Neuron (in vitro differentiated cells): ENCODE measurements at regions not wholly inside any gene's neighbourhood (a gene's known extent, or its start where the extent isn't known, plus 50 kb on each side); places are given as distances from the start of the nearest gene placed in this dataset.

Experiments
- H2AFZ ChIP-seq: one replicate; pipeline ENCODE4 v1.6.1; 2013; ENCODE audit warnings: low read depth, mild to moderate bottlenecking, inconsistent platforms, low read length, moderate library complexity
- H3K27me3 ChIP-seq: one replicate; pipeline ENCODE4 v1.6.1; 2013; ENCODE audit warnings: low read length; ENCODE audit not compliant: insufficient read depth
- H3K36me3 ChIP-seq: one replicate; pipeline ENCODE4 v1.6.1; 2013; ENCODE audit warnings: low read length; ENCODE audit not compliant: insufficient read depth
- H3K4me1 ChIP-seq: one replicate; pipeline ENCODE4 v1.6.1; 2013; ENCODE audit warnings: low read length; ENCODE audit not compliant: insufficient read depth
- H3K4me3 ChIP-seq: 2 replicates; pipeline ENCODE4 v1.5.1; 2013; ENCODE audit warnings: mild to moderate bottlenecking, low read length, moderate library complexity
- H3K9me3 ChIP-seq: one replicate; pipeline ENCODE4 v1.6.1; 2013; ENCODE audit warnings: low read length

DNA sequence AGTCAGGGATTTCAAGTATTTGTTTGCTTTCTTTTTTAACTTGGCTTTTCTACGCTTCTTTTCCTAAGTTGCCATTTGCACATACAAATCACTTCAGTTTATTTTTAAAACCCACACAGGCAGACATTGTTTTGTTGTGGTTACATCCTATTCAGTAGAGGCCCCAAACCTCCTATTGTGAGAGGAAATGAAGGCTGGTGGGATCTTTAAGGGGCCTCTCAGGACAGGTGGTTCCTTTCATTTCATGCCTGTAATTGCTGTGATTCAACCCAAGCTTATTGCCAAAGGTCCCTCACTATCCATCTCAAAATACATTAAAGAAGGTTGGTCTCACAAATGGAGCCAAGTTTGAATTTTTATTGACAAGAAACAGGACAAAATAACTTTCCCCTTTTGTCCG, 257.1 kb downstream of the ADAMTS20 start:
- Histone ChIP-seq H3K4me3 (no peak overlapping the region), H3K36me3 (no peaks in the 10 kb centered on the region), H2AFZ (peak overlapping the region; percentile 22), H3K9me3 (no peaks in the 10 kb centered on the region), H3K27me3 (no peaks in the 10 kb centered on the region), H3K4me1 (no peaks in the 10 kb centered on the region)

GRCh38 chr12:43294147-43294546, 257.9 kb downstream of the ADAMTS20 start:
- no peak overlapping the region for H2AFZ ChIP-seq
- no peaks in the 10 kb centered on the region for H3K9me3 ChIP-seq
- no peaks in the 10 kb centered on the region for H3K27me3 ChIP-seq
- no peak overlapping the region for H3K4me3 ChIP-seq
- no peaks in the 10 kb centered on the region for H3K36me3 ChIP-seq
- no peaks in the 10 kb centered on the region for H3K4me1 ChIP-seq

DNA sequence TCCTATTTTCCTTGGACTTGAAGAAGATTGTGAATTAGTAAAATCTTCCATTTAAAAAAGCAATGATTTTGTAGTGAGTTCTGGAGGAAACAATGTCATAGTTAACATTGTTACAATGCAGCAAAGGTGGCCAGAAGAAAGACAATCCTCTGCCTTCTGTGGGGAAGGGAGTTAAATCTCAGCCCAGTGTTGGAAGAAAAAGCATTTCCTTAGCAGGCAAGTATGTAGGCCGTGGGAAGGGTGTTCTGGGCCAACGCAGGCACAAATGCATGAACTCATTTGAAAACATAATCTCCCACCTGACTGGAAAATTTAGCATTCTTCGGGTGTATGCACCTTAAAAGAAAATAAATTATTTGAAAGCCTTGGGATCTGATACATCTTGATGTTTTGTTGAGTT, 258.6 kb downstream of the ADAMTS20 start:
- Histone ChIP-seq H3K36me3 (no peaks in the 10 kb centered on the region), H3K9me3 (no peaks in the 10 kb centered on the region), H3K4me3 (no peak overlapping the region), H3K27me3 (no peaks in the 10 kb centered on the region), H3K4me1 (no peaks in the 10 kb centered on the region), H2AFZ (no peak overlapping the region)

GRCh38 chr12:43292699-43293098, 259.3 kb downstream of the ADAMTS20 start:
- Histone ChIP-seq H3K27me3 (no peaks in the 10 kb centered on the region), H3K4me1 (no peaks in the 10 kb centered on the region), H3K9me3 (no peaks in the 10 kb centered on the region), H2AFZ (no peak overlapping the region), H3K4me3 (no peak overlapping the region), H3K36me3 (no peaks in the 10 kb centered on the region)

GRCh38 chr12:43291516-43291915, 260.5 kb downstream of the ADAMTS20 start:
- H3K4me1 ChIP-seq = no peaks in the 10 kb centered on the region
- no peak overlapping the region for H2AFZ ChIP-seq
- no peaks in the 10 kb centered on the region for H3K36me3 ChIP-seq
- H3K27me3 ChIP-seq = no peaks in the 10 kb centered on the region
- H3K4me3 ChIP-seq = no peak overlapping the region
- no peaks in the 10 kb centered on the region for H3K9me3 ChIP-seq

GRCh38 chr12:43290836-43291235, 261.2 kb downstream of the ADAMTS20 start:
- Histone ChIP-seq H3K4me3 (no peak overlapping the region), H3K27me3 (no peaks in the 10 kb centered on the region), H3K36me3 (no peaks in the 10 kb centered on the region), H3K9me3 (no peaks in the 10 kb centered on the region), H3K4me1 (no peaks in the 10 kb centered on the region), H2AFZ (no peak overlapping the region)

- Histone ChIP-seq H3K36me3 (no peaks in the 10 kb centered on the region), H3K9me3 (no peaks in the 10 kb centered on the region), H2AFZ (no peak overlapping the region), H3K4me1 (no peaks in the 10 kb centered on the region), H3K4me3 (no peak overlapping the region), H3K27me3 (no peaks in the 10 kb centered on the region)
Measured at GRCh38 chr12:43289426-43289801, 262.6 kb downstream of the ADAMTS20 start.

DNA sequence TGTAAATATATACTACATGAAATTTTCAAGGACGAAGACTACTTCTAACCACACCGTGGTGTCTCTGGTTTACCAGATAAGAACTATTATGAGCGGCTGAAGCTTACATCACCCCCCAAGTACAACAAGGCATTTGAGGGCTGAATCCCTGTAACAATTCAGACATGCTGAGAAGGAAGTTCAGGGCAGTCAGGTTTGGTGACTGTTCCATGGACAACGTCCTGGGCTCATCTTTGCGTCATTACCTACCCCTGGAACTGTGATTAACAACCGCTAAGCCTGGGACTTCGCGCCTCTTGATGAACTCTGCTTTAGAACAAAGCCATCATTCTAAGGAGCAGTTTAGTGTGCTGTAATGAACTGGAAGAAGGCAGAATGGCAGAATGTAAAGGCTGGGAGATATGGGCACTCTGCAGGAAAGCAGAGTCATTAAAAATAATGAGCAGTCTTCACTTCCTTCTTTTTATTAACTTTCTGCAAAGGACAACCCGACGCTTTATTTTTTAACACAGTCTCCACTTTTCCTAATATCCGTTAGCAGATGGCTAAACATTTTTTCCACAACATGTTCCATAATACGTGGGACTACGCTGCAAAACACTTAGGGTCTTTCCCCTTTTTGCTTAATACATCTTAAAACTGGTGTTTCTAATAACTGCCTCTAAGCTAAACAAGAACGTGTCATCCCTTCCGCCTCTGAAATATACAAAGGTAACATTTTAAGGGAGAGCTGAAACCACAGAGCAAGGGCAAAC, 263.2 kb downstream of the ADAMTS20 start:
- Histone ChIP-seq H3K4me3 (no peak overlapping the region), H3K27me3 (no peaks in the 10 kb centered on the region), H3K36me3 (no peaks in the 10 kb centered on the region), H2AFZ (no peak overlapping the region), H3K9me3 (no peaks in the 10 kb centered on the region), H3K4me1 (no peaks in the 10 kb centered on the region)

DNA sequence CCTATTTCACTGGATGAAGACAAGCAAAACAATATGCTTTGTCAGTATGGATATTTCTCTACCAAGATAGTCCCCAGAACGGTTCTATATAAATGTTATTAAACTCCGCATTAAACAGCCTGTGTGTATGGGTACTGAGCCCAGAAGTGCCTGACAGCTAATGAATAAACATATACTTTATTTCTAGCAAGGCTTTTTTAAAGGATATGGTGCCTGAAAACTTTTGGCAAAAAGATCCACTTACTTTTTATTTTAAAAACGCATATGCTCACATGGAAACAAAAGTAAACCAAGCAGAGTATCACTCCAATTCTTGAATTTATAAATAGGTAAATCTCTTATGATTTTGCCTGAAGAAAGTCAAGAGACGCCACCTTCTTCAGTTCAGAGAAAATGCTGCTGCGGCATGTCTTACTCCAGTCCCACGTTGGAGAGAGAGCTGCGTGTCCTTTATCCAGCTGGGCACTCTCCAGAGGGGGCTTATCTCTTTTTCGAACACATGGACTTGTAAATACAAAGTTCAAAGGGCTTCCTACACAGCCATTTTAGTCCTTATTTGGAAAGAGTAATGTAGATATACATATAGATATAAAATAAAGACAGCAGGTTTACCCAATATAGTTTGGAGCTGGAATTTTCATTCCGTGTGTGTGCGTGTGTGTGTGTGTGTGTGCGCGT, 264.2 kb downstream of the ADAMTS20 start:
- Histone ChIP-seq H3K27me3 (no peaks in the 10 kb centered on the region), H2AFZ (no peak overlapping the region), H3K4me1 (no peaks in the 10 kb centered on the region), H3K36me3 (no peaks in the 10 kb centered on the region), H3K9me3 (no peaks in the 10 kb centered on the region), H3K4me3 (no peak overlapping the region)

GRCh38 chr12:43286986-43287385, 265.0 kb downstream of the ADAMTS20 start:
- Histone ChIP-seq H3K4me3 (no peak overlapping the region), H3K36me3 (no peaks in the 10 kb centered on the region), H2AFZ (no peak overlapping the region), H3K27me3 (no peaks in the 10 kb centered on the region), H3K4me1 (no peaks in the 10 kb centered on the region), H3K9me3 (no peaks in the 10 kb centered on the region)

DNA sequence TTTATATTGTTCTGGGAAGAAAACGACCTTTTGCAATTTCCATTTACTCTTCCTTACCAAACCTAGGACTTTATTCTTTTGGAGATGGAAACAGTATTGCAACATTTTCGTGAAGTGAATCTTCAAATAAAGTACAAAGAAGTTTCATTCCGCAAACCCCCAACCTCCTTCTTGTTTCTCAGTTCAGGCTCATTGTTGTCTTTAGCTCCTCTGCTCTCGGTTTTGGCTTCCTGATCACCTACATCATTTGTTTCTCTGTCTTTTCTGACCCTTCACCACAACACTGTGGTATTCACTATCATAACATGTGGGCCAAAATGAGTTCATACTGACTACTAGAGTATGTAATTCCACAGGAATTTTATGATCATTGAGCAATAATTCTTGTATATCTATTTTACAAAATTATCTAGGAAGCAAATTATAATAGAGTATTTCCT, 266.8 kb downstream of the ADAMTS20 start:
- Histone ChIP-seq H3K4me3 (no peak overlapping the region), H3K4me1 (no peaks in the 10 kb centered on the region), H2AFZ (no peak overlapping the region), H3K9me3 (no peaks in the 10 kb centered on the region), H3K27me3 (no peaks in the 10 kb centered on the region), H3K36me3 (no peaks in the 10 kb centered on the region)

DNA sequence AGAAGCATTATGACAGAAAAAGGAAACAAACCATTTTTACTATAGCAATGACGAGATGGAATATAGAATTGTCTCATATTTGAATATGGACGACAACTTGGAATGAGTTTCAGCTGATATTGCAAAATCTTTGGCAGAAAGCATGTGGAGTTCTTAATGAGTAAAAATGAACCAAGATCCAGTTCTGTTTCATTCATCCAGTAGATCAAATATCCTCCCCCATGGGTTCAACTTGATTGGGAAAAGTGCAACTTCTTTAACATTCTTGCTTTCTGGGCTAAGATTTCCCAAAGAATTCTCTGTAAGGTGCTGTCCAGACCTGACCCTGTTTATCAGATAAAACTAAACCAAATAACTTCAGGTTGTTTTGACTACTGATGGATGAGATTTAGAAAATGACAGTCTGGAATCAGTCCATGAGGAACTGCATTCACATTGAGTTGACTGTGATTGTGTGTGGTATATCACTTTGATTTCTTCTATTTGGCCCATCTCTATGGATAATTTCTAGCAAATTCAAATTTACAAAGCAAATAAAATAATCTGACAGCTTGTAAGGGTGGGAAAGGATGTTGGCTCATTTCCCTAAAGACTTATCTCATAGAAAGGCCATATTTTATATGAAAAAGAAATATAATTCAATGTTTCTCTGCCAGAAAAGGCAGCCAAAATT, 267.4 kb downstream of the ADAMTS20 start:
- Histone ChIP-seq H3K36me3 (no peaks in the 10 kb centered on the region), H3K4me1 (no peaks in the 10 kb centered on the region), H2AFZ (no peak overlapping the region)

GRCh38 chr12:43283206-43283605, 268.8 kb downstream of the ADAMTS20 start:
- H3K27me3 ChIP-seq = no peaks in the 10 kb centered on the region
- no peak overlapping the region for H3K4me3 ChIP-seq
- no peak overlapping the region for H2AFZ ChIP-seq
- H3K4me1 ChIP-seq = no peaks in the 10 kb centered on the region
- H3K9me3 ChIP-seq = no peaks in the 10 kb centered on the region
- no peaks in the 10 kb centered on the region for H3K36me3 ChIP-seq

More for the DNA sequence above, 267.4 kb downstream of the ADAMTS20 start:
- Histone ChIP-seq H3K4me3 (no peak overlapping the region), H3K9me3 (no peaks in the 10 kb centered on the region), H3K27me3 (no peaks in the 10 kb centered on the region)
